Endothelial cell of umbilical vein (primary cell): ENCODE measurements at regions not wholly inside any gene's neighbourhood (a gene's known extent, or its start where the extent isn't known, plus 50 kb on each side); places are given as distances from the start of the nearest gene placed in this dataset.

Source experiments
- BruUV-seq: library from RNA; stranded (reverse); fragments of 400-500 nt; replicated peaks from 2 replicates; lab custom pipeline; 2021; lab: Mats Ljungman, UMichigan
- CTCF ChIA-PET: fragments of 300-600, 350-600 bp; sonication (Branson Sonifier 250); formaldehyde crosslinking; loops from one replicate; lab custom pipeline; 2021; ENCODE audit warnings: antibody characterized with exemption, inconsistent platforms; lab: Charles Lee
- POLR2A ChIA-PET: fragments of 300-600, 350-600 bp; sonication (Branson Sonifier 250); formaldehyde crosslinking; loops from one replicate; lab custom pipeline; 2021; ENCODE audit warnings: antibody characterized with exemption, inconsistent platforms; lab: Charles Lee
- DNase-seq: peaks from one replicate; pipeline ENCODE4 v3.0.0-alpha.2; 2011; ENCODE audit warnings: low read depth, low spot score
- FAIRE-seq: peaks from 2 replicates; lab custom pipeline; 2011; peaks lifted over from hg19 to GRCh38; lab: Jason Lieb, UNC
- H2AFZ ChIP-seq: 2 replicates; pipeline ENCODE4 v1.6.0; 2012; ENCODE audit warnings: low read depth, low read length, control low read depth, inconsistent platforms
- H3K27ac ChIP-seq: 2 replicates; pipeline ENCODE4 v1.5.1; 2011; ENCODE audit warnings: low read depth, mild to moderate bottlenecking, control low read depth, low read length, moderate library complexity; ENCODE audit not compliant: insufficient read depth
- H3K27me3 ChIP-seq, 2 experiments: 2 replicates each; pipeline versions ENCODE4 v1.6.0 to v1.6.1; 2011; ENCODE audit warnings: low read length in 2 of 2, mixed read lengths in 1 of 2; ENCODE audit not compliant: control insufficient read depth in 2 of 2, insufficient read depth in 2 of 2
- H3K36me3 ChIP-seq, 2 experiments: 2 replicates in 1 of 2; 3 replicates in 1 of 2; pipeline ENCODE4 v1.5.1; 2011; ENCODE audit warnings: low read length in 2 of 2, mild to moderate bottlenecking in 1 of 2, moderate library complexity in 1 of 2; ENCODE audit not compliant: control insufficient read depth in 2 of 2, insufficient read depth in 2 of 2; ENCODE audit errors: extremely low read depth in 1 of 2
- H3K4me1 ChIP-seq: 3 replicates; pipeline ENCODE4 v1.5.1; 2011; ENCODE audit warnings: mild to moderate bottlenecking, low read length; ENCODE audit not compliant: control insufficient read depth, insufficient read depth; ENCODE audit errors: extremely low read depth
- H3K4me2 ChIP-seq: 2 replicates; pipeline ENCODE4 v1.6.1; 2011; ENCODE audit warnings: low read length, control low read depth, mixed read lengths; ENCODE audit not compliant: insufficient read depth
- H3K4me3 ChIP-seq, 3 experiments: fragments of 200-600 bp in 1 of 3; sonication (generic), shearing (Covaris generic) in 1 of 3; replicated peaks in 1 of 3; 2 replicates each; pipeline ENCODE4 v1.5.1; 2011 to 2016; ENCODE audit warnings: control low read depth in 3 of 3, low read length in 3 of 3, mild to moderate bottlenecking in 2 of 3, inconsistent platforms in 1 of 3, low read depth in 1 of 3, moderate library complexity in 1 of 3; ENCODE audit not compliant: insufficient read depth in 1 of 3
- H3K79me2 ChIP-seq: 2 replicates; pipeline ENCODE4 v1.6.0; 2012; ENCODE audit warnings: low read length, inconsistent platforms; ENCODE audit not compliant: control insufficient read depth, insufficient read depth
- H3K9ac ChIP-seq: replicated peaks from 2 replicates; pipeline ENCODE3; 2011; ENCODE audit warnings: low read length, control low read depth; ENCODE audit not compliant: insufficient read depth; ENCODE audit errors: extremely low read depth
- H3K9me1 ChIP-seq: replicated peaks from 3 replicates; pipeline ENCODE4 v1.6.0; 2011; ENCODE audit warnings: mild to moderate bottlenecking, low read length; ENCODE audit not compliant: control insufficient read depth, insufficient read depth; ENCODE audit errors: extremely low read depth
- H3K9me3 ChIP-seq: replicated peaks from 2 replicates; pipeline ENCODE4 v1.5.1; 2012; ENCODE audit warnings: low read length, inconsistent platforms; ENCODE audit not compliant: control insufficient read depth, insufficient read depth
- H4K20me1 ChIP-seq: replicated peaks from 2 replicates; pipeline ENCODE3; 2011; ENCODE audit warnings: mild to moderate bottlenecking, low read length; ENCODE audit not compliant: control insufficient read depth, insufficient read depth; ENCODE audit errors: extremely low read depth
- EZH2 ChIP-seq: IDR thresholded peaks from 2 replicates; pipeline ENCODE4 v1.6.1; 2012; ENCODE audit warnings: borderline replicate concordance, low read depth, mild to moderate bottlenecking, moderate library complexity, low read length, inconsistent platforms; ENCODE audit not compliant: severe bottlenecking
- FOS ChIP-seq: IDR thresholded peaks from 2 replicates; pipeline ENCODE4 v1.6.1; 2011; ENCODE audit warnings: mild to moderate bottlenecking, low read length, moderate library complexity, borderline replicate concordance; ENCODE audit not compliant: insufficient read depth
- GATA2 ChIP-seq: IDR thresholded peaks from 2 replicates; pipeline ENCODE4 v1.7.0; 2011; ENCODE audit warnings: low read depth, mild to moderate bottlenecking, moderate library complexity, mixed read lengths, low read length; ENCODE audit not compliant: insufficient read length, insufficient read depth
- JUN ChIP-seq: IDR thresholded peaks from 2 replicates; pipeline ENCODE4 v1.6.1; 2011; ENCODE audit warnings: borderline replicate concordance, low read depth; ENCODE audit not compliant: insufficient read length, insufficient read depth
- MYC ChIP-seq: IDR thresholded peaks from one replicate; pipeline ENCODE4 v1.6.1; 2011; ENCODE audit warnings: mild to moderate bottlenecking, low read depth, low read length
- POLR2A ChIP-seq: IDR thresholded peaks from 2 replicates; pipeline ENCODE4 v1.6.1; 2012; ENCODE audit warnings: low read depth, mild to moderate bottlenecking, control low read depth, low read length
- POLR2AphosphoS5 ChIP-seq: IDR thresholded peaks from 2 replicates; pipeline ENCODE4 v1.6.1; 2012; ENCODE audit warnings: low read depth, mild to moderate bottlenecking, control low read depth, low read length, moderate library complexity; ENCODE audit not compliant: insufficient read depth
- dilution Hi-C: fragments of 300-500 bp; cut with MboI; formaldehyde crosslinking; loops from one replicate; pipeline ENCODE4 v1.15.0; 2019; ENCODE audit warnings: low sequenced_read_pairs; ENCODE audit not compliant: extremely low pct_ligation_motif_present
- intact Hi-C: fragments of 100-400 bp; cut with micrococcal nuclease; formaldehyde crosslinking; loops from one replicate; pipeline ENCODE4 v1.10.0; 2022
- TF ChIP-seq, protein P1 (sequence below): IDR thresholded peaks from 2 replicates; pipeline ENCODE4 v1.6.1; 2011; ENCODE audit not compliant: insufficient read depth, insufficient read length
- TF ChIP-seq, protein P2 (sequence below), 2 donors: IDR thresholded peaks; 1 replicate in 1 of 2; 2 replicates in 1 of 2; pipeline ENCODE4 v1.5.1; 2011; ENCODE audit warnings: low read length in 2 of 2, mild to moderate bottlenecking in 2 of 2, moderate library complexity in 2 of 2, control low read depth in 1 of 2, inconsistent platforms in 1 of 2, low read depth in 1 of 2; ENCODE audit not compliant: insufficient read depth in 1 of 2; ENCODE audit errors: extremely low read depth in 1 of 2

DNA sequence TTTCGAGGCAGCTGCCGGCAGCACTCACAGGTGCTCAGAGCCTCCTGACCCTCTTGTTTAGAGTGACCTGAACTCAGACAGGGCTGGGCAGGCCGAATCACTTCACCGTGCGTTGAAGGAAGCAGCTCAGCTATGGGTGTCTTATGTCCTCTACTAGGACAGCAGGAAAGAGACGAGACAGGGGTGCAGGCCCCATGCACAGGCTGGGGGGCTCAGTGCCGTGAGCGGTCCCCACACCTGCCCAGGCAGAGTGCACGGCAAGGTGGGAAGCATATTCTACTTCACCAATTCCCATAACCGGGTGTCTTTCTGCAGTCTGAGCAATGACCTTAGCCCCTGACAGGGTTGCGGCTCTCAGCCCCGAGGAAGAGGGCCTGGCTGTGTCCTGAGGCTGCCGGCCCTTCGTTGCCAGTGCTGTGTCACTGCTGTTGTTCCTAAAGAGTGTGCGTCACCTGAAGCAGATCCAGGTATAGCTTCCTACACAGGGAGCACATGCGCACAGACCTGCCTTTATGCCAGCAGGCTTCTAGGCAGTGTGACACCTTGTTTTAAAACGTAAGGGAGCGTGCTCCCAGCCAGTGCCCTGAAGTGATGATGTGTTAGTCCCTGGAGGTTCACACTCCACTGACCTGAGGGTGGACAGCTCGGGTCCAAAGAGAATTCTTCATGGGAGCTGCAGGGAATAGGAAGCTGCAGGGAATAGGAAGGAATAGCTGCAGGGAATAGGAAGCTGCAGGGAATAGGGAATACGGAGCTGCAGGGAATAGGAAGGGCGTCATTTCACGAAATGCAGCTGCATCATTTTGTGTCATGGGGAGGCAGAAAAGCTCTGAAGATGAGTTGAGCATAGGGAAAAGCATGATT lies 207.9 kb upstream of the SALL3 start:
- Histone ChIP-seq H3K27me3 (no peaks in the 10 kb centered on the region), H3K4me3 (no peak overlapping the region), H3K4me2 (no peak overlapping the region), H3K9me1 (no peaks in the 10 kb centered on the region), H3K27ac (no peak overlapping the region), H2AFZ (no peak overlapping the region), H4K20me1 (no peaks in the 10 kb centered on the region), H3K9ac (no peak overlapping the region), H3K79me2 (no peaks in the 10 kb centered on the region), H3K9me3 (peaks cover 7% of the 10 kb centered on the region), H3K4me1 (no peaks in the 10 kb centered on the region), H3K36me3 (no peaks in the 10 kb centered on the region)
- ChIA-PET POLR2A (no interaction called here), CTCF (no interaction called here)
- DNase-seq (no peak), FAIRE-seq (no peak)
- intact Hi-C loops (no loop called here), dilution Hi-C loops (no loop called here)
- no TSS peak for BruUV-seq
- TF ChIP-seq, protein P1, sequence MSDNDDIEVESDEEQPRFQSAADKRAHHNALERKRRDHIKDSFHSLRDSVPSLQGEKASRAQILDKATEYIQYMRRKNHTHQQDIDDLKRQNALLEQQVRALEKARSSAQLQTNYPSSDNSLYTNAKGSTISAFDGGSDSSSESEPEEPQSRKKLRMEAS, result no peak
- TF ChIP-seq JUN (no peak), POLR2A (no peak), EZH2 (no peak), FOS (no peak), MYC (no peak), POLR2AphosphoS5 (no peak), GATA2 (no peak)
- TF ChIP-seq, protein P2, sequence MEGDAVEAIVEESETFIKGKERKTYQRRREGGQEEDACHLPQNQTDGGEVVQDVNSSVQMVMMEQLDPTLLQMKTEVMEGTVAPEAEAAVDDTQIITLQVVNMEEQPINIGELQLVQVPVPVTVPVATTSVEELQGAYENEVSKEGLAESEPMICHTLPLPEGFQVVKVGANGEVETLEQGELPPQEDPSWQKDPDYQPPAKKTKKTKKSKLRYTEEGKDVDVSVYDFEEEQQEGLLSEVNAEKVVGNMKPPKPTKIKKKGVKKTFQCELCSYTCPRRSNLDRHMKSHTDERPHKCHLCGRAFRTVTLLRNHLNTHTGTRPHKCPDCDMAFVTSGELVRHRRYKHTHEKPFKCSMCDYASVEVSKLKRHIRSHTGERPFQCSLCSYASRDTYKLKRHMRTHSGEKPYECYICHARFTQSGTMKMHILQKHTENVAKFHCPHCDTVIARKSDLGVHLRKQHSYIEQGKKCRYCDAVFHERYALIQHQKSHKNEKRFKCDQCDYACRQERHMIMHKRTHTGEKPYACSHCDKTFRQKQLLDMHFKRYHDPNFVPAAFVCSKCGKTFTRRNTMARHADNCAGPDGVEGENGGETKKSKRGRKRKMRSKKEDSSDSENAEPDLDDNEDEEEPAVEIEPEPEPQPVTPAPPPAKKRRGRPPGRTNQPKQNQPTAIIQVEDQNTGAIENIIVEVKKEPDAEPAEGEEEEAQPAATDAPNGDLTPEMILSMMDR (IDR thresholded peaks at IDR 0.05; ENCODE audit: extremely low read depth in 1 of 2, insufficient read depth in 1 of 2, low read depth in 1 of 2, low read length in 2 of 2), result no peak
